A549 (cell line): ENCODE measurements at regions not wholly inside any gene's neighbourhood (a gene's known extent, or its start where the extent isn't known, plus 50 kb on each side); places are given as distances from the start of the nearest gene placed in this dataset.

ENCODE experiments used
- ATAC-seq, 2 experiments: fragments of 200-7000 bp in 1 of 2; fragments of >200 bp in 1 of 2; cut with Nextera tagmentation in 1 of 2; cut with Tn5 transposase in 1 of 2; 3 replicates each; pipeline versions ENCODE4 v1.8.0 to v1.9.1; 2018 to 2020; ENCODE audit warnings: mild to moderate bottlenecking in 1 of 2, moderate library complexity in 1 of 2
- CTCF ChIA-PET: fragments of 300-600 bp; sonication (Branson Sonifier 250); formaldehyde crosslinking; extraction: SDS; loops from one replicate; lab custom pipeline; 2021; ENCODE audit warnings: antibody characterized with exemption, inconsistent platforms; lab: Yijun Ruan, JAX
- POLR2A ChIA-PET: fragments of 350-600 bp; formaldehyde crosslinking; extraction: SDS; loops from one replicate; lab custom pipeline; 2021; ENCODE audit warnings: antibody characterized with exemption, inconsistent platforms; lab: Yijun Ruan, JAX
- DNase-seq, 2 experiments: peaks; one replicate each; pipeline versions ENCODE4 v3.0.0 to v3.0.0-alpha.2; 2011 to 2016; ENCODE audit warnings: low read depth in 1 of 2, low spot score in 1 of 2
- FAIRE-seq: peaks from 2 replicates; lab custom pipeline; 2011; peaks lifted over from hg19 to GRCh38; lab: Jason Lieb, UNC
- H3K27ac ChIP-seq, 2 experiments: fragments of >200 bp; sonication (Bioruptor Twin); formaldehyde crosslinking; 3 replicates each; pipeline ENCODE4 v1.5.1; 2016 to 2017
- H3K4me1 ChIP-seq: fragments of >200 bp; sonication (Bioruptor Twin); formaldehyde crosslinking; 3 replicates; pipeline ENCODE4 v1.6.1; 2016
- H3K4me2 ChIP-seq: fragments of >200 bp; sonication (Bioruptor Twin); formaldehyde crosslinking; 3 replicates; pipeline ENCODE4 v1.6.1; 2016
- H3K4me3 ChIP-seq: fragments of >200 bp; sonication (Bioruptor Twin); formaldehyde crosslinking; 3 replicates; pipeline ENCODE4 v1.5.1; 2016
- H3K9me3 ChIP-seq: fragments of >200 bp; sonication (Bioruptor Twin); formaldehyde crosslinking; 3 replicates; pipeline ENCODE4 v1.6.1; 2016
- CBX2 ChIP-seq: fragments of 200-600 bp; sonication (generic); IDR thresholded peaks from 2 replicates; pipeline ENCODE4 v1.6.1; 2016; ENCODE audit warnings: low read depth, mild to moderate bottlenecking, borderline replicate concordance
- CBX8 ChIP-seq: fragments of 200-600 bp; sonication (generic); IDR thresholded peaks from 2 replicates; pipeline ENCODE4 v1.6.1; 2016
- EHMT2 ChIP-seq: fragments of 200-600 bp; sonication (generic); IDR thresholded peaks from 2 replicates; pipeline ENCODE4 v1.6.1; 2016; ENCODE audit warnings: antibody characterized with exemption, low read depth, mild to moderate bottlenecking, moderate library complexity
- ELK1 ChIP-seq: fragments of 150-350 bp; IDR thresholded peaks from 2 replicates; pipeline ENCODE4 v1.6.1; 2014; ENCODE audit warnings: low read depth, mild to moderate bottlenecking, low read length
- ESRRA ChIP-seq: fragments of 150-350 bp; IDR thresholded peaks from 2 replicates; pipeline ENCODE4 v1.6.1; 2014; ENCODE audit warnings: mild to moderate bottlenecking, low read length, borderline replicate concordance
- FOSB ChIP-seq: fragments of 250-450 bp; sonication (Bioruptor Pico); IDR thresholded peaks from 2 replicates; pipeline ENCODE4 v1.5.0; 2020; ENCODE audit warnings: mild to moderate bottlenecking, moderate library complexity
- FOSL2 ChIP-seq, 2 experiments: fragments of 450-650 bp in 1 of 2; fragments of >200 bp in 1 of 2; sonication (Bioruptor Twin) in 1 of 2; formaldehyde crosslinking; IDR thresholded peaks; 2 replicates each; pipeline versions ENCODE4 v1.5.0 to v1.6.1; 2016 to 2020; ENCODE audit warnings: mild to moderate bottlenecking in 1 of 2, moderate library complexity in 1 of 2
- FOXS1 ChIP-seq: fragments of 250-450 bp; sonication (Bioruptor Pico); IDR thresholded peaks from 2 replicates; pipeline ENCODE4 v1.5.0; 2020; ENCODE audit warnings: mild to moderate bottlenecking, moderate library complexity
- HDAC2 ChIP-seq: fragments of 200-600 bp; sonication (generic); IDR thresholded peaks from 2 replicates; pipeline ENCODE4 v1.6.1; 2016
- HEYL ChIP-seq: fragments of 250-450 bp; sonication (Bioruptor Pico); IDR thresholded peaks from 2 replicates; pipeline ENCODE4 v1.8.0; 2021; ENCODE audit warnings: mild to moderate bottlenecking, moderate library complexity
- HMGXB4 ChIP-seq: fragments of 250-450 bp; sonication (Bioruptor Pico); IDR thresholded peaks from 2 replicates; pipeline ENCODE4 v1.5.0; 2021; ENCODE audit warnings: mild to moderate bottlenecking, moderate library complexity, borderline replicate concordance
- HOXA7 ChIP-seq: fragments of 250-450 bp; sonication (Bioruptor Pico); IDR thresholded peaks from 2 replicates; pipeline ENCODE4 v1.5.0; 2020; ENCODE audit warnings: mild to moderate bottlenecking, moderate library complexity
- HOXB5 ChIP-seq: fragments of 250-450 bp; sonication (Bioruptor Pico); IDR thresholded peaks from 2 replicates; pipeline ENCODE4 v1.5.0; 2020; ENCODE audit warnings: mild to moderate bottlenecking, moderate library complexity
- KDM1A ChIP-seq: fragments of 200-600 bp; sonication (generic); IDR thresholded peaks from 2 replicates; pipeline ENCODE4 v1.6.1; 2016; ENCODE audit warnings: low read depth, mild to moderate bottlenecking
- MAFK ChIP-seq: fragments of 450-650 bp; IDR thresholded peaks from 2 replicates; pipeline ENCODE4 v1.6.1; 2014; ENCODE audit not compliant: partially characterized antibody
- PHF8 ChIP-seq: fragments of 200-600 bp; sonication (generic); IDR thresholded peaks from 2 replicates; pipeline ENCODE4 v1.6.1; 2016; ENCODE audit warnings: low read depth, mild to moderate bottlenecking, antibody characterized with exemption, moderate library complexity, borderline replicate concordance
- POLR2A ChIP-seq: IDR thresholded peaks from 2 replicates; pipeline ENCODE4 v1.6.1; 2012; ENCODE audit warnings: mild to moderate bottlenecking, low read length
- RAD21 ChIP-seq, 2 experiments: fragments of >200 bp in 1 of 2; sonication (Bioruptor Twin) in 1 of 2; formaldehyde crosslinking in 1 of 2; IDR thresholded peaks in 1 of 2; conservative IDR thresholded peaks in 1 of 2; 2 replicates in 1 of 2; 3 replicates in 1 of 2; pipeline ENCODE4 v1.6.1; 2012 to 2018; ENCODE audit warnings: inconsistent platforms in 1 of 2
- RARB ChIP-seq: fragments of 250-450 bp; sonication (Bioruptor Pico); IDR thresholded peaks from 2 replicates; pipeline ENCODE4 v1.8.0; 2021; ENCODE audit warnings: mild to moderate bottlenecking, moderate library complexity
- RCOR1 ChIP-seq: fragments of 150-350 bp; IDR thresholded peaks from 2 replicates; pipeline ENCODE4 v1.6.1; 2014; ENCODE audit warnings: antibody characterized with exemption, low read length, low read depth
- RNF2 ChIP-seq: fragments of 200-600 bp; sonication (generic); IDR thresholded peaks from 2 replicates; pipeline ENCODE4 v1.6.1; 2016; ENCODE audit warnings: low read depth, mild to moderate bottlenecking, antibody characterized with exemption, moderate library complexity, borderline replicate concordance
- SMC3 ChIP-seq: fragments of >200 bp; sonication (Bioruptor Twin); formaldehyde crosslinking; IDR thresholded peaks from 3 replicates; pipeline ENCODE4 v1.6.1; 2018; ENCODE audit warnings: inconsistent platforms
- TFCP2L1 ChIP-seq: fragments of 250-450 bp; sonication (Bioruptor Pico); IDR thresholded peaks from 2 replicates; pipeline ENCODE4 v1.5.0; 2021; ENCODE audit warnings: mild to moderate bottlenecking
- ZC3H11A ChIP-seq: fragments of 450-650 bp; IDR thresholded peaks from 2 replicates; pipeline ENCODE4 v1.6.1; 2014; ENCODE audit warnings: antibody characterized with exemption, mild to moderate bottlenecking
- WGBS: methylation state at CpG from one replicate; pipeline ENCODE4 v1.1.6; 2017; ENCODE audit errors: missing lambda C conversion rate; 5-methylcytosine and 5-hydroxymethylcytosine counted together
- TF ChIP-seq, protein P1 (sequence below): IDR thresholded peaks from 2 replicates; pipeline ENCODE4 v1.6.1; 2012
- TF ChIP-seq, protein P2 (sequence below): fragments of >200 bp; sonication (Bioruptor Twin); formaldehyde crosslinking; IDR thresholded peaks from 2 replicates; pipeline ENCODE4 v1.6.1; 2016
- TF ChIP-seq, protein P3 (sequence below): fragments of >200 bp; sonication (Bioruptor Twin); formaldehyde crosslinking; IDR thresholded peaks from 3 replicates; pipeline ENCODE4 v1.6.1; 2016

DNA sequence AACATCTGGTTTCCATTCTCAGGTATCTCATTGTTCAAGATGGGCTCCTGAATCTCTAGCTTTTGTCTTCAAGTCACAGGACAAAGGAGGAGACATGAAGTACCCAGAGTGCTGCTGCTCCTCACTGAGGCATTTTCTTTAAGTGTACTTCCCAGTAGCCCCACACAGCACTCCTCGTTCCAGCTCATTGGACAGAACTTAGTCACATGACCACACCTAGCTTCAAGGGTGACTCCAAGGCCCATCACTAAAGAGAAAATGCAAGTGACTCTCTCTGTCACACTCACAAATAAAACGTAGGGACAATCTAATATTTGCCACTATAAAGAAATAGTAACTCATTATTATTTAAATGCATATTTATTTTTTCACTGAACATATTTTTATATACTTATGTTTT lies 58.3 kb upstream of the NEUROD6 start:
- Histone ChIP-seq H3K9me3 (no peaks in the 10 kb centered on the region), H3K4me1 (no peaks in the 10 kb centered on the region), H3K4me3 (no peak overlapping the region), H3K4me2 (no peak overlapping the region)
- 56% methylated on average over 2 of the region's 2 CpGs for WGBS
- ATAC-seq (peak in 1 of 2 experiments; percentile 35; a peak in 1 of 6 replicates), FAIRE-seq (no peak), DNase-seq (peak in 1 of 2 experiments; percentile 16)
- ChIA-PET CTCF (interaction anchor here (1.2 to 3.2 kb wide), 2 partner anchors 26 to 45 kb away, joined by 4 to 12 read pairs; no protein-coding TSS in a partner anchor), POLR2A (no interaction called here)
- no peak for TF ChIP-seq SMC3
- TF ChIP-seq, all 56 proteins: peak for 0
- no peak overlapping the region for H3K27ac ChIP-seq

DNA sequence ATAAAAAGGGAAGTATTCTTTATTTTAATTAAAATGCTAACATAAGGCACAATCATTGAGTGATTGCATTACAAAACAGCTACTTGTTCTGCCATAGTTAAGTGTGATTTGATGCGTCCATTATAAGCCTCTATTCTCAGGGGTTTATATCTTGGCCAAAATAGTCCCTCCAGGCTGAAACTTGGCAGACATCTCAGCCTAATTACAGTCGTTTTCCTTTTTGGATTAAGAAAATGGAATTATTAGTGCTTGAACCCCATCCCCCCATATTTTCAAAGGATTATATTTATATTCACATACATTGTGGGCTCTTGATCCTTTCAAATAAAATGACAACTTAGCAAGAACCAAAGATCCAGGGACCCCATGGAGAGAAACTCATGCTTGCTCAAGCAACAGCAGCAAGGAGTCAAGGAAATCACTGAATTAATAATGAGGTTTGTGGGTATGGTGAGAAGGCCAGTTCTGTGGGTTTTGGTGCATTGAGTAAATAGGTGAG lies 66.7 kb upstream of the NEUROD6 start:
- Histone ChIP-seq H3K4me2 (peak overlapping the region; percentile 76; the same call in 2 of the 3 replicates), H3K4me3 (no peak overlapping the region), H3K9me3 (0 out of 3 replicates have a peak, but pooled peaks cover 4% of the 10 kb centered on the region), H3K4me1 (peaks cover 29% of the 10 kb centered on the region)
- ATAC-seq: no peak
- DNase-seq: no peak
- ChIA-PET POLR2A (no interaction called here), CTCF (no interaction called here)
- 78% methylated on average over 2 of the region's 2 CpGs for WGBS
- TF ChIP-seq RAD21 (conservative IDR thresholded peaks at IDR 0.05 in 1 of 2, IDR thresholded peaks at IDR 0.05 in 1 of 2): no peak
- no peak for TF ChIP-seq HEYL (CRISPR knock-in tag)
- TF ChIP-seq CBX2: no peak
- TF ChIP-seq ESRRA: no peak
- TF ChIP-seq, all 56 proteins: peak for 0
- no peak for FAIRE-seq
- H3K27ac ChIP-seq: peak overlapping the region; percentile 85 to 86

- FAIRE-seq (peak; percentile 96), ATAC-seq (peak; percentile 99 to 100), DNase-seq (peak; percentile 84 to 94)
- 31% methylated on average over 3 of the region's 3 CpGs for whole genome bisulfite sequencing
- Histone ChIP-seq H3K4me1 (peaks cover 29% of the 10 kb centered on the region), H3K4me2 (peak overlapping the region; percentile 76), H3K27ac (peak overlapping the region; percentile 85 to 86), H3K9me3 (0 out of 3 replicates have a peak, but pooled peaks cover 4% of the 10 kb centered on the region), H3K4me3 (peak overlapping the region; percentile 14; the same call in 1 of the 3 replicates)
- ChIA-PET CTCF (interaction anchor here (0.7 to 1.3 kb wide), 4 partner anchors 9 to 35 kb away, joined by 3 to 5 read pairs (median 3); no protein-coding TSS in a partner anchor), POLR2A (interaction anchor here (0.6 kb wide), 1 partner anchor 8 kb away, joined by 4 read pairs; no protein-coding TSS in a partner anchor)
- TF ChIP-seq, protein P1, sequence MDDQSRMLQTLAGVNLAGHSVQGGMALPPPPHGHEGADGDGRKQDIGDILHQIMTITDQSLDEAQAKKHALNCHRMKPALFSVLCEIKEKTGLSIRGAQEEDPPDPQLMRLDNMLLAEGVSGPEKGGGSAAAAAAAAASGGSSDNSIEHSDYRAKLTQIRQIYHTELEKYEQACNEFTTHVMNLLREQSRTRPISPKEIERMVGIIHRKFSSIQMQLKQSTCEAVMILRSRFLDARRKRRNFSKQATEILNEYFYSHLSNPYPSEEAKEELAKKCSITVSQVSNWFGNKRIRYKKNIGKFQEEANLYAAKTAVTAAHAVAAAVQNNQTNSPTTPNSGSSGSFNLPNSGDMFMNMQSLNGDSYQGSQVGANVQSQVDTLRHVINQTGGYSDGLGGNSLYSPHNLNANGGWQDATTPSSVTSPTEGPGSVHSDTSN: no peak
- no peak for TF ChIP-seq PHF8
- TF ChIP-seq EHMT2: no peak
- peak; percentile 92 for TF ChIP-seq FOSL2 (IDR thresholded peaks at IDR 0.05)
- TF ChIP-seq FOSL2 (CRISPR knock-in tag; IDR thresholded peaks at IDR 0.05): peak; percentile 99
- TF ChIP-seq HMGXB4: no peak
- no peak for TF ChIP-seq KDM1A
- TF ChIP-seq RCOR1: no peak
- TF ChIP-seq POLR2A: no peak
- no peak for TF ChIP-seq TFCP2L1 (CRISPR knock-in tag)
- no peak for TF ChIP-seq HOXA7 (CRISPR knock-in tag)
- TF ChIP-seq ESRRA: no peak
- no peak for TF ChIP-seq HEYL (CRISPR knock-in tag)
- TF ChIP-seq CBX8: no peak
- TF ChIP-seq, protein P2, sequence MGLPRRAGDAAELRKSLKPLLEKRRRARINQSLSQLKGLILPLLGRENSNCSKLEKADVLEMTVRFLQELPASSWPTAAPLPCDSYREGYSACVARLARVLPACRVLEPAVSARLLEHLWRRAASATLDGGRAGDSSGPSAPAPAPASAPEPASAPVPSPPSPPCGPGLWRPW: no peak
- no peak for TF ChIP-seq RARB
- TF ChIP-seq ZC3H11A: no peak
- TF ChIP-seq CBX2: no peak
- TF ChIP-seq HOXB5 (CRISPR knock-in tag): no peak
- TF ChIP-seq, protein P3, sequence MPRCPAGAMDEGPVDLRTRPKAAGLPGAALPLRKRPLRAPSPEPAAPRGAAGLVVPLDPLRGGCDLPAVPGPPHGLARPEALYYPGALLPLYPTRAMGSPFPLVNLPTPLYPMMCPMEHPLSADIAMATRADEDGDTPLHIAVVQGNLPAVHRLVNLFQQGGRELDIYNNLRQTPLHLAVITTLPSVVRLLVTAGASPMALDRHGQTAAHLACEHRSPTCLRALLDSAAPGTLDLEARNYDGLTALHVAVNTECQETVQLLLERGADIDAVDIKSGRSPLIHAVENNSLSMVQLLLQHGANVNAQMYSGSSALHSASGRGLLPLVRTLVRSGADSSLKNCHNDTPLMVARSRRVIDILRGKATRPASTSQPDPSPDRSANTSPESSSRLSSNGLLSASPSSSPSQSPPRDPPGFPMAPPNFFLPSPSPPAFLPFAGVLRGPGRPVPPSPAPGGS: no peak
- TF ChIP-seq HDAC2: no peak
- no peak for TF ChIP-seq FOXS1 (CRISPR knock-in tag)
- TF ChIP-seq ELK1: no peak
- TF ChIP-seq RNF2: no peak
- no peak for TF ChIP-seq SMC3
- no peak for TF ChIP-seq FOSB
- TF ChIP-seq MAFK: peak; percentile 100
Measured at GRCh38 chr7:31408140-31408729, 67.7 kb upstream of the NEUROD6 start.
